ENCODE measurements at regions not wholly inside any gene's neighbourhood (a gene's known extent, or its start where the extent isn't known, plus 50 kb on each side); places are given as distances from the start of the nearest gene placed in this dataset.
"Not testable (repeated sequence)": the region's sequence is repeated elsewhere in the genome, so short reads cannot be mapped to it uniquely, and the experiment has no call there.

DNA sequence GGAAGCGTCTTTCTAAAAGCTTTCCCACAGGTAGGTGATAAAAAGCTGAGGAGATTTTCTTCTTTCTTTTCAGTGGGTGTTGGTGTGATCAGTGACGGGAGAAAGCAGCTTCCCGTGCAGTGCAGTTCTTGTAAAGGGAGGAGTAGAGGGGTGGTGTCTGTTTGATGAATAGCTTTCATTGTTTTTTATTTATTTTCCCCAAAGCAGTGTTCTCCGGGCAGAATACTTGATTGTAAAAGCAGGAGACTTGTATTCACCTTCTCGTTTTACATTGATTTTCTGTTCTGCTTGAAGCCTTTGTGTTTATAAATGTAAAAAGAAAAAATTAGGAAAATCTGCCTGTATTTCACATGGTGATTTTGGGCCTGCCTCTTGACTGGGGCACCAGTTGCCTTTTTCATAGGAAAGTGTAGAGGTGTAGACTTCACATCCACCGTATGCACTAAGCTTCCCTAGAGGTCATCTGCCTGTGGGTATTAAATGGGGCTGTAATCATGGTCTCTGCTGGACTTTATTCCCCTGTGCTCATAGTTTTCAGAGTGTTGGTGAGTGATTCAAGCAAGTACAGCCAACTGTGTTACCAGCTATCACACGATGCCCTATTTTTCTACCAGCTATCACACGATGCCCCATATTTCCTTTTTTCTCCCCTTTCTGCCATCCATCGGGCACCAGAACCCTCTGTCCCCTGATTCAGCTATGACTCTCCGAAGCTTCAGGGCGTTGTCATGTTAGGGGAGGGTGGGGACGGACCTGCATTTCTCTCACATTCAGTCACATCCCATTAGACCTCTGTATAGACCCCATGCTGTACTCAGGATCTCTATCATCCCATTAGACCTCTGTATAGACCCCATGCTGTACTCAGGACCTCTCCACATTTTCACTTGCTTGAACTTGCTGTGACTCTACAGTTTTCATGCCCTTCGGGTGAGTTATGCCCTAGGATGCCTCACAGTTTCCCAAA lies 526.5 kb downstream of the TRIML1 start:
- DNase-seq (ENCODE audit: low read depth), result no peak

DNA sequence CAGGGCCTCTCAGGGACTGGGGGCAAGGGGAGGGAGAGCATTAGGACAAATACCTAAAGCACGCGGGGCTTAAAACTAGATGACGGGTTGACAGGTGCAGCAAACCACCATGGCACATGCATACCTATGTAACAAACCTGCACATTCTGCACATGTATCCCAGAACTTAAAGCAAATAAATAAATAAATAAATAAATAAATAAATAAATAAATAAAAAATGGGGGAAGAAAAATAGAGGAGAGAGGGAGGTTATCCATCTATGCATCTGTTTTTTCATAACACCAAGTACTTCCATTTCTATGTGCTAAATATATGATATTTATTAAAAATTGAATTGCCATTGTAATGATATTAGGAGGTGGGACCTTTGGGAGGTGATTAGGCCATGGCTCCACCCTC lies 539.5 kb downstream of the TRIML1 start:
- DNase-seq (ENCODE audit: low read depth), result not testable (repeated sequence)

DNA sequence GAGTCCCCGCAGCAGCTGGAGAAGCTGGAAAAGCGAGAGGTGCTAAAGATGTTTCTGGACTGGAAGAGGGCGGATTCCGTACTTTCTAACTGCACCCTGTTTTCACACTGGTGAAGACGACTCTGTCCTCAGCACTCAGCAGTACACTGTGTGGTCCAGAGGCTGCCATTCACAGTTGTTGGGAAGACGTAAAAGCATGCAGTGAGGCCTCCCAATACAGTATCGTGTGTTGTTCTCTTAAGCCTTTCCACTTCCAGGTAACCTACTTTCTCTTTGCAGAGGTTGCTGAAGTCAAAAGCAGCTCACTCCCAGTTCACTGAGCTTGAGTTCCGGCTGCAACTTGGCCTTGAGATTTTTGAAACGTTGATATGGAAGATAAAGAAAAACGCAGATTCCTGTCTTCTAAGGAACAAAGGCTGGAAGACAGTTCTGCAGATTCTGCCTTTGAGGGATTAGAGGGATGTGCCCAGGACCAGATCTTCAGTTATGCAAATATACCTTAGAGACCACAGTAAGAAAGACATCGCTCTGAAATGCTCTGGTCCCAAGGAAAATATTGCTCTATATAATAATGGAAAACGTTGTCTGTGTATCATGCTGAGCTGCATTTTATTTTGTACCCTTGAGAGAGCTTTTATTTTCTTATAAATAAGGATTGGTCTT lies 540.9 kb downstream of the TRIML1 start:
- DNase-seq (ENCODE audit: low read depth), result no peak

DNA sequence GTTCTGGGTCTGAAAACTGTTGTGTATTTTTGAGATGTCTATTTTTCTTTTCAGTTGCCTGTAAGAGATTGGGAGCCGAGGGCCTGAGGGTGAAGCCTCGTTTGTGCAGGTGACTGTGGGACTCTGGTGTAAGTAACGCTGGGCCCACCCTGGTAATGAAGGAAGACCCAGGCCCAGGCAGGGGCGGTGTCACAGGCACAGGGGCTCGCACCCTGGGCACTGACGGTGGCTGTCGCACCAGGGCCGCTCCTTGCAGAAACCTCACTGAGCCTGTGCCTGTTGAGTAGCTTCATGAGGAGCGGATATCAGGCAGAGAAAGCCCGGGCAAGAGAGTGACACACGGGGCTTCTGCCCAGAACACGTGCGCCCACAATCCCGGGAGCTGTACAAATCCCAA lies 541.4 kb downstream of the TRIML1 start:
- DNase-seq (ENCODE audit: low read depth), result no peak

DNA sequence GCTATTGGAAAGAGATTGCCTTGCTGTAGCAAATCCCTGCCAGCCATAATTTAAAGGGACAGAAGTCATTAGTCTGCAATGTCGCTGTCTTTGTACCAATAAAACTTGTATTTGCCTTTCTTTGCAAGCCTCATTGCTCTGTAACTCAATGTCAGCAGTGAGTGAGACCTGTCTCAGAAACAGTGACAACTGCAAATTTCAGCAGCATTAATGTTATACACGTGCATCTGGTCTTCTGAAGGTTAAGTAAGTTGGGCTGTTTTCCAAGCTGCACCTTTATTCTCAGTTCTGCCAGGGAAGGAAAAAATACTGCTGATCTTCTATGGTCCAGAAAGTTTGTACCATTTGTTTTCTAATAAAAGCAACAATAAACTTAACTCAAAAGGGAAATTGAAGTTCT lies 543.1 kb downstream of the TRIML1 start:
- no peak for DNase-seq (ENCODE audit: low read depth)

DNA sequence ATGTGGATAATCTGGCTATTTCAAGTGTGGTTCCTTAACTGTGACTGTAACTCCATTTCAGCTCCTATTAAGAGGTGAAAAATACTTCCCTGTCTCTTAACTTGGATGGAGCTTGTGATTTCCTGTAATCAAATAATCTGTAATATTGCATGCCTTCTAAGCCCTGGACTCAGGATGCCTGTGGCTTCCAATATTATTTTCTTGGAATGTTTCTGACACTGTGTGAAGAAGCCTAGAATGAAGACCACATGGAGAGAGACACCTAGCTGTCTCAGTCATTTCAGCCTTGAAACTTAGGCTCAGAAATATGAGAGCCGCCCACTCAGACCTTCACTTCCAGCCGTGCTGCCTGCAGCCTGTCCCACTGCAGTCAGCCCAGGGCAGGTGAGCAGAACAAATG lies 544.3 kb downstream of the TRIML1 start:
- DNase-seq (ENCODE audit: low read depth), result no peak

DNA sequence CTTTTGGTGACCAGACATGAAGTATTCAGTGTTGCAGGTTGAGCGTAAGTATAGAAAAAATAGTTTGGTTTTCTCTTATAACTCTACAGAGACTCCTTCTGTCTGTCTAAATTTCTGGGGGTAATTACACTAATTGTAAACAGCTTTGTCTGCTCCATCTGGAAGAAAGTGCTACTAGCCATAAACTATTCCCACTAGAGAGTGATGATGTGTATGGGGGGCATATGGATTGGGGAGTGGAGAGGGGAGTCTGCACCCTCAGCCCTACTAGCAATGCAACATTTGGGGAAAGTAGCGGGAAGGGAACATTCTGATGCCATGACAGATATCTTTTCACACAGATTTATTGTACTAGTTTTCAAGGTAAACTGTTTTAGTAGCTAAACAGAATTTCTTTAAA lies 549.7 kb downstream of the TRIML1 start:
- DNase-seq (ENCODE audit: low read depth), result no peak

DNA sequence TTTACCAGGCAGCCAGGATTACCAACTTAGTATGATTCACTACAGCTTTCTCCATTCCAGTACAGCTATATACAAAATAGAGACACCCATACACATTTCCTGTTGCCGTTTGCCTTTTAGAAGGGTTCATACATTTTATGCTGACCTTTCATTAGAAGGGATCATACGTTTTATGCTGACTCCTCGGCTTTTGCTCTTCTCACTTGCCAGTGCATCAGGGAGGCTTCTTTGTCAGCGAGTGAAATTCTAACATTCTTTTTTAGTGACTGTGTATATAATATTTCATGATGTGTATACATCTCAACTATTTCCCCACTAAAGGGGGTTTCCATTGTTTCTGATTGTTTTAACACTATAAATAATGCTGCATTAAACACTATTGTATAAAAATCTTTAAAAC lies 552.6 kb downstream of the TRIML1 start:
- DNase-seq (ENCODE audit: low read depth), result no peak

DNA sequence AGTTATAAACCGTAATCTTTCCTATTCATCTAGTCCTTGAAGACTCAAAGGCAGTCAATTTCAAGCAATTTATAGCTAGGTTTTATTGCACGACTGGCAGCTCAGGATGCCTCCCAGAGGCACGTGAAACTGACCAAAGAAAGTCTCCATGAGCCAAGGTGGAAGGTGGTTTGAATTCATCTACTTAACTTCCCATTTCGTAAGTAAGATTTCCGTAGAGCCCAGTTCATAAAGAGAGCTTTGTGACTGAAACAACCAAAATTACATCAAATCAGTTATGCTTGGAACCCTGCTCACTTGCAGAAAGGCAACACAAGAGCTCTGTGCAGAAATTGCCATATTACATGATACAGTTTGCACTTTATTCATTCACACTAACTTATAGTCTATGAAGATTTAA lies 556.0 kb downstream of the TRIML1 start:
- no peak for DNase-seq (ENCODE audit: low read depth)

DNA sequence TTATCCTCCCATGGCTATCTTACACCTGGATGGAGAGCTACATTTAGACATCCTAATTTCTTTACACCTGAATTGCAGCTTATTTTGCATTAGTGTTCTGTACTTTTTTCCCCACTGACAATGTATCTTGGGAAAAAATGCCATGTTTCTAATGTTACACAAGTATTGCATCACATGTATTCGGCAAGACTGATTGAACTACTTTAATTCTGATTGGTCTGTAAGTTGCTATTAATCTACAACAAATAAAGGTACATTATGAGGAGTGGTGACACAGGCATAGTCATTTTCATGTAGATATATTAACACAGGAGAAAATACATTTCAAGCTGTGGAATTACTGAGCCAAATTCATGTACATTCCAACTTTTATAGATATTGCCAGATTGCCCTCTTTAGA lies 558.0 kb downstream of the TRIML1 start:
- no peak for DNase-seq (ENCODE audit: low read depth)

DNA sequence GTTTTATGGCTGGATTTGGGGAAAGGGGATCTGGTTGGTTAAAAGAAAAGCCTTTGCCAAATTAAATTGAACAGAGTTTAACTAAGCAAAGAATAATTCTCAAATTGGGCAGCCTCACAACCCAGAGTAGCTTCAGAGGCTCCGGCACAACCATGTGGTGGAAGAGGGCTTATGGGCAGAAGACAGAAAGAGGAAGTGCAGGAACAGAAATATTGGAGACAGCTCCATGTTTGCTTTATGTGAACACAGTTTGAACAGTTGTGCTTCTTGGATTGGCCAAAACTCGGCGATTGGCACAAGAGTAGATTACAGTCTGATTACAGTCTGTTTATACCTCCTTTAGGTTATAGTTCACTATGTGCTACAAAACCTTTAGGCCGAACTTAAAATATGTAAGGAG lies 562.7 kb downstream of the TRIML1 start:
- no peak for DNase-seq (ENCODE audit: low read depth)

DNA sequence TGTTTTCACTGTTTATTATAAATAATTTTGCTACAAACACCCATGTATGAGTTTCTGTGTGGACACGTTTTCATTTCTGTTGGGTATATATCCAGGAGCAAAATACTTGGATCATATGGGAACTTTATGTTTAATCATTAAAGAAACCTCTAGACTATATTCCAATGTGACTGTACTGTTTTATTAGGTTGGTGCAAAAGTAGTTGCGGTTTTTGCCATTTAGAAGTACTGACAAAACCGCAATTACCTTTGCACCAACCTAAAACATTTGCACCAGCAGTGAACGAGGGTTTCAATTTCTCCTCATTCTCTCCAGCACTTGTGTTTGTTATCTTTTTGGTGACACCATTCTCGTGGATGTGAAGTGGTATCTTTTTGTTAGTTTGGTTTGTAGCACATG lies 565.0 kb downstream of the TRIML1 start:
- no peak for DNase-seq (ENCODE audit: low read depth)

DNA sequence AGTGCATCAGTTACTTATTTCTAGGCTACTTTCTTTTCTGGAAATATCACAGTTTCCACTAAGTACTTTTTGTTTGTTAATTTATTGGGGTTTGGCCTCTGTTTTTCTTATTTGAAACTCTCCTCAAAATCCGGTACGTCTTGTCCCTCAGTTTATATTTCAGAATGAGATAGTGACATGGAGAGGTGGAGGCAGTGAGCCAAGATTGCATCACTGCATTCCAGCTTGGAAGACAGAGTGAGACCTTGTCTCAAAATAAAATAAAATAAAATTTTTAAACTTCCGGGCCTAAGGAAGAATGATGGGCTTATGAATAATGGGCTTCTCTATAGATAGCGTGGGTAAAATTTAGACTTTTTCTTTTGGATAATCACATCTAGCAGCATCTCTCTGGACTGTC lies 567.8 kb downstream of the TRIML1 start:
- DNase-seq (ENCODE audit: low read depth), result no peak

DNA sequence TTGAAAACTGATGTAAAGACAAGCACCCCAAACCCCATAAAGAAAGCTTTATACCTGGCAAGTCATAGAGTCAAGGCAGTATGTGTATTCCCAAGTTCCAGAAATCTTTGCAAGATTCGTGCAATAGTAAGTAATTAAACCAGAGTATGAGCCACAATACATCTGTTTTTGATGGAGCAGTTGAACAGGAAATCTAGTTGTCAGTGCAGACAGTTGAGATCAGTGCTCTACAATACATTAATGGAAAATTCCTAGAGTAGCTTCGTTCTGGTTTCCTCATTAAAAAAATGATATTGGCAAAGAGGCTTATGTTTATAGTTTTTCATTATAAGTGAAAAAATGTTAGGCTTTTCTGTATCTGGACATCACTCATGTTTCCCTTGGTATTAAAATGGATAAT lies 575.3 kb downstream of the TRIML1 start:
- no peak for DNase-seq (ENCODE audit: low read depth)

DNA sequence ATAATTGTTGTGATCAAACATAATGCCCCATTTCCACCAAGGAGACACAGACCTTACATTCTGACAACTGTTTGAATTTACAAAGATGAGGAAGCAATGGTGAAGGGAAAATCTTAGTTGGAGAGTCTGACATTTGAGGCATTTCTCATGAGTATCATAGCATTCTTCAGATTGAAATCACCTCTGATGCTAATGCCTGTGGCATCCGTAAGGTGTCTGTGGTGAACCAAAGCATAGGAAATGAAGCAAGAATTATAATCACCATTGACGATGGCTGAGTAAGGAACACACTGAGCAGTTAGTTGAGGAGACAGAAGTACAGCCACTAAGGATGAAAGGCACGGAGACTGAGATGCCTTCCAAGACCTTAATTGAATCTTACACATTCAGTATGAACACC lies 575.7 kb downstream of the TRIML1 start:
- DNase-seq (ENCODE audit: low read depth), result no peak

DNA sequence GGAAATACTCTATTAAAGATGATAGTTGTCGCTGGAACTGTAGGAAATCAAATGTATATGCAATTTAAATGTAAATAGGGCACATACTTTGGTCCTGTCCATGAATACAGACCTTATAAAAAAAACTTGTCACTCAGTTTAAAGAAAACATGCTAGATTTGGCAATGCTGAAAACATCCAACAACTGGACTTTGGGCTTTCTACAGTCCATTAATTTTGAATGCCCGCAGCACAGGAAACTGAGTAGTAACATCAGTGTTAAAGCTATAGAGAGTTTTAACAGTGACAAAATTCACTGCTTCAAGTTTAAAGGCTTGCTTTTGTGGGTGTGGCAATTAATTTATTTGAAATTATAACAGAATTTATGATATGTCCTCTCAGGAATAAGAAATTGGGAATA lies 578.4 kb downstream of the TRIML1 start:
- DNase-seq (ENCODE audit: low read depth), result no peak

DNA sequence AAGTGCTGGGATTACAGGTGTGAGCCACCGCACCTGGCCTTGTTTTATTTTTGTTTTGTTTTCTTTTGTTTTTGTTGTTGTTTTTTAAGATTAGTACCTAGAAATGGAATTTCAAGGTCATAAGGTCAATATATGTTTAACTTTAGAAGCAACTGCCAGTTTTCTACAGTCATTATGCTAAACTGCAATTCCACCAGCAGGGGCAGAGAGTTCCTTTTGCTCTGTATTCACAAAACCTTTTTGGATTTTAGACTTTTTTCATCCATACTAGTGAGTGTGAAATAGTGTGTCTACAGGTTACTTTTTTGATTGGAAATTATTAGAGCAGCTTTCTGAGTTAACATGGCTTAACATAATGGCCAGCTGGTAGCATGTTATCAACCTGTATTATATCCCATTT lies 580.6 kb downstream of the TRIML1 start:
- DNase-seq (ENCODE audit: low read depth), result no peak

DNA sequence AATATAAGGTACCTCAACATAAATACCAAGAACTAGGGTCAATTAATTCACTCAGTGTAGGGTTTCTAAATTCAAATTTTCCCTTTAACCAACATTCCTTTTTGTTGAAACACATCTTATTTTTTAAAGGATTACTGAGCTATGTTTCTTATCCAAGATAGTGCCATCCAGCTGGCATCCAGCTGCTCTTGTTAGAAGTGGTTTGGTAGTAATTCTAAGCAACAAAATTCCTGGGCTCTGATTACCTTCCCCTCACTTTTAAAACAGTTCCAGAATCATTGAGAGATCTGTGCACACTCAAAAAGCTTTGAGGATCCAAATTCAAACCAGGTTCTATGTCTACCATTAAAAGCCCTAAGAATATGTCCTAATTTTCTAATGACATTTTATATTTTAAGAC lies 583.7 kb downstream of the TRIML1 start:
- DNase-seq (ENCODE audit: low read depth), result no peak

DNA sequence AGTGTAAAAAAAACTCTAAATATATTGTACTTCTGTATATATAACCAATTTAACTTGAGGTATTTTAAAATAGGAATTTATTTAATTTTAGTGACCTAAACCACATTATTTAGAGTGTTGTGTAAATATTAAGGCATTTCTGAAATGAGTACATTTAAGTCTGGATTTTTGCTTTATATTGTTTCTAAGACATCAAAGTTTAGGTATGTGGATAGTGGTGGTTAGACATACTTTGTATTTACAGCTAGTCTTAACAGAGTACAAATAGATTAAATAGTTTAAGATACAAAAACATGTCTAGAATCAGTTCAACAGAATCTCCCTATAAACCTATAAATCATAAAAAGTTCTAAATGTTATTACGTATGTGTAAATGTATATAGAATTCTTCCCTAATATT lies 588.5 kb downstream of the TRIML1 start:
- no peak for DNase-seq (ENCODE audit: low read depth)

DNA sequence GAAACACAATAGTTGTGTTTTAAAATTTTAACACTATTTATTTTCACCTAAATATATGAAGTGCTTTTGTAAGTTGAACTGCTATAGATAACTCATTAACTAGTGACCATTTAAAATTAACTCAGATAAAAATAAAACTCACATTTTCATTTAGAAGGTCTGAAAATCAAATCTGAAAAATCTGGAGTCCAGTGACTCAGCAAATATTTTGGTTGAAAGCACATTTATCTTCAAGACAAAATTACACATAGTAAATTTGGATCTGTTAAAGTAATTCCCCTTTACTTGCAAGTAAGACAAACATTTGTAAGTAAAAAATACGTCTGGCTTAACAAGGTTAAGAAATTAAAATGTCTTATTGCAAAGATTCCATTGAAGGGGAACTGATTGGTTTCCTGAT lies 589.1 kb downstream of the TRIML1 start:
- DNase-seq (ENCODE audit: low read depth), result no peak

DNA sequence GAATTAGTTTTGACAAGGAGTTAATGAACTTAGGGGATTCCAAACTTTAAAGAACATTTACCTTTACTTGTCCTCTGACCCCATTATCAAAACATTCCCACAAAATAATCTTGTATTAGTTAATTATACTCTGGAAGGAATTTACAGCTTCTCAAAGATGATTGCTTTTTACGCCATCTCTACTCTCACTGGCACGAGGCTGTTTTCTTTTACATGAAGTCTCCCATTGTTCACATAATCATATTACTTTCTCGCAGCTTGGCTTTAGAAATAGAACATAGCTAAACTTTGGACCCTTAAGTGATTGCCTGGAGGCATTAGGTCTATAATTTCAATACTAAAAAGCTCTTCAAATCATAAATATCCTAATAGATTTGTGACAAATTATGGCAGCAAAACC lies 592.9 kb downstream of the TRIML1 start:
- no peak for DNase-seq (ENCODE audit: low read depth)

DNA sequence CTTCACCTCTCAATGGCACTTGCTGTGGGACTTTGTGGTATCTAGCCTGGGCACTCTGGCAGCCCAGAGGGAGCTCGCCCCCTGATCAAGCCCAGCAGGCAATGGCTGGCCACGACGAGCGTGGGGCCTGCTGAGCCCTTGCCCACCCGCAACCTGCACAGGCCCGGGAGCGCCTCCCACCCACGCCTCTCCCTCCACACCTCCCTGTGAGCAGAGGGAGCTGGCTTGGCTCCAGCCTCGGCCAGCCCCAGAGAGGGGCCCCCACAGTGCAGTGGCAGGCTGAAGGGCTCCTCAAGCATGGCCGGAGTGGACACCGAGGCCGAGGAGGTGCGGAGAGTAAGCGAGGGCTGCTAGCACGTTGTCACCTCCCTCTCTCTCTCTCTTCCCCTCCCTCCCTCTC lies 595.8 kb downstream of the TRIML1 start:
- DNase-seq (ENCODE audit: low read depth), result no peak

DNA sequence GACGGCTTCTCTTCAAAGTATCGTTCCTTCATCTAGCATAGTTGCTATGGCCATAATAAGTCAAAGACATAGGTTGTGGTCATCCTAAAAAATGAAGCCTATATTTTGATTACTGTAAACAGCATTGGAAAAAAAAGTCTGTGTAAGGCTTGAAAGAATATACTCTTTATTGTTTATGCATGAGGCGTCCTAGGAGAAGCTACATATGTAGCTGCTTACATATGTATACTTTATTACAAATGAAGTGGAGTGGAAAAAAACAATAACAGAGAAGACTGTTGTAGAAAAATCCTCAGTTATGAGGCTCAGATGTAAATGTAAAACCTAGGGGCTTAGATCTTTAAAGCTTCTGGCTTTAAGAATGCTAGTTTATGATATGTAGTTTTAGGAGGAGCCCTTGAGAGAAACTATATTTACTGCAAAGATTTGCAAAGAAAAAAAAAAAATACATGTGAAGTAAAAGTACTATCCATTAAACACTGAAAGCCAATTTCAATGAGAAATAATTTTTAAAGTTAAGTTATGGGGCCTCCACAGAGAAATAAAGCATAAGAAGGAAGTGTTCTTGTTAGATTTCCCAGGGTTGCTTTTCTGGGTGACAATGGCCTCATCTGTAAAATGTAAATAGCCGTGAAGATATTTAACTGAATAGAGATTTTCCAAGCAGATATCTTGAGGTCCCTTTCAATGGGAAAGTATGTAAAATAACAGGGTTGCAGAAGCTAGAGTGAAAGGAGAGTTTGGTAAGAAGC lies 598.2 kb downstream of the TRIML1 start:
- no peak for DNase-seq (ENCODE audit: low read depth)

All from activated T-helper 9 cell treated with anti-CD3 and anti-CD28 coated beads, Interleukin-2, amount 50 U/mL, for 16 hours (primary cell).